NB4 (cell line): ENCODE measurements at regions not wholly inside any gene's neighbourhood (a gene's known extent, or its start where the extent isn't known, plus 50 kb on each side); places are given as distances from the start of the nearest gene placed in this dataset.

Experiments used
- MAX ChIP-seq: IDR thresholded peaks from 2 replicates; pipeline ENCODE4 v1.6.1; 2011; ENCODE audit warnings: low read depth, low read length
- MYC ChIP-seq: IDR thresholded peaks from 2 replicates; pipeline ENCODE4 v1.6.1; 2011; ENCODE audit warnings: low read depth, low read length
- POLR2A ChIP-seq: IDR thresholded peaks from 2 replicates; pipeline ENCODE4 v1.6.1; 2011; ENCODE audit warnings: mild to moderate bottlenecking; ENCODE audit not compliant: insufficient read length; ENCODE audit errors: extremely low read depth
- TF ChIP-seq, protein P1 (sequence below): IDR thresholded peaks from one replicate; pipeline ENCODE4 v1.5.1; 2012; ENCODE audit warnings: low read depth, low read length

DNA sequence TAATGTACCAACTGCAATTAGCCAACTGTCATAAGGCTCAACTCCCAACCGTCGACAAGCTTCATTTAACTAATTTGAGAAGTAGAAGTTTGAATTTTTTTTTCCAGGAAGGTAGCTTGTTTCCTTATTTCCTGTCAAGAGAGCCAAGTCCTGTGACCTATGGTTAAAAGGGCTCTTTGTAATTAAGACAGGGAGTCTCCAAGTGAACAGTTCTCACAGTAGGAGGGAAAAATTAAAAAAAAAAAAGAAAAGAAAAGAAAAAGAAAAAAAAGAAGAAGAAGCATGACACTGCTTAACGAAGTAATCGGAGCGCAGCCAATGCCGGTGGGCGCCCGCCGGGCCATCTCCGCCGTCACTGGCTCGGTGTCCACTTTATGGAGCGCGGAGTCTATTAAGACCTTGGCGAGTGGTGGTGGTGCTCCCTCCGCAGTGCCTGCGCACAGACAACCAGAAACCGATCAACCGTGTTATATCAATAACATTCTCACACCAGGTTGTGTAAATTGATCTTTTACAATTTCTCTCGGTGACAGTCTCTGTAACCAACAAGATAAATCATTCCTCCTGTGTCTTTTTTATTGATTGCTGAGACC is 197.2 kb upstream of the POU3F3 start:
- TF ChIP-seq, protein P1, sequence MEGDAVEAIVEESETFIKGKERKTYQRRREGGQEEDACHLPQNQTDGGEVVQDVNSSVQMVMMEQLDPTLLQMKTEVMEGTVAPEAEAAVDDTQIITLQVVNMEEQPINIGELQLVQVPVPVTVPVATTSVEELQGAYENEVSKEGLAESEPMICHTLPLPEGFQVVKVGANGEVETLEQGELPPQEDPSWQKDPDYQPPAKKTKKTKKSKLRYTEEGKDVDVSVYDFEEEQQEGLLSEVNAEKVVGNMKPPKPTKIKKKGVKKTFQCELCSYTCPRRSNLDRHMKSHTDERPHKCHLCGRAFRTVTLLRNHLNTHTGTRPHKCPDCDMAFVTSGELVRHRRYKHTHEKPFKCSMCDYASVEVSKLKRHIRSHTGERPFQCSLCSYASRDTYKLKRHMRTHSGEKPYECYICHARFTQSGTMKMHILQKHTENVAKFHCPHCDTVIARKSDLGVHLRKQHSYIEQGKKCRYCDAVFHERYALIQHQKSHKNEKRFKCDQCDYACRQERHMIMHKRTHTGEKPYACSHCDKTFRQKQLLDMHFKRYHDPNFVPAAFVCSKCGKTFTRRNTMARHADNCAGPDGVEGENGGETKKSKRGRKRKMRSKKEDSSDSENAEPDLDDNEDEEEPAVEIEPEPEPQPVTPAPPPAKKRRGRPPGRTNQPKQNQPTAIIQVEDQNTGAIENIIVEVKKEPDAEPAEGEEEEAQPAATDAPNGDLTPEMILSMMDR: no peak
- TF ChIP-seq POLR2A (no peak), MAX (no peak), MYC (no peak)
